ENCODE measurements at regions not wholly inside any gene's neighbourhood (a gene's known extent, or its start where the extent isn't known, plus 50 kb on each side); places are given as distances from the start of the nearest gene placed in this dataset.

- no peak for TF ChIP-seq FOXA1 (IDR thresholded peaks at IDR 0.05)
- no peak for TF ChIP-seq ELF4 (IDR thresholded peaks at IDR 0.05)
- TF ChIP-seq FOXM1 (IDR thresholded peaks at IDR 0.05; ENCODE audit: borderline replicate concordance): no peak
- TF ChIP-seq BHLHE40 (IDR thresholded peaks at IDR 0.05; ENCODE audit: borderline replicate concordance): no peak
- no peak for TF ChIP-seq LEF1 (IDR thresholded peaks at IDR 0.05; ENCODE audit: borderline replicate concordance)
- no peak for TF ChIP-seq ARNT (IDR thresholded peaks at IDR 0.05)
- TF ChIP-seq SP1 (IDR thresholded peaks at IDR 0.05): no peak
Measured at GRCh38 chr4:52231526-52231925, 180.4 kb downstream of the SPATA18 start.
